GM21529 (cell line): ENCODE measurements at regions not wholly inside any gene's neighbourhood (a gene's known extent, or its start where the extent isn't known, plus 50 kb on each side); places are given as distances from the start of the nearest gene placed in this dataset.
"Not testable (repeated sequence)": the region's sequence is repeated elsewhere in the genome, so short reads cannot be mapped to it uniquely, and the experiment has no call there.

Source experiments
- ATAC-seq: cut with Tn5 transposase; IDR thresholded peaks from one replicate; pipeline ENCODE4 v1.9.1; 2021; ENCODE audit not compliant: unreplicated experiment

DNA sequence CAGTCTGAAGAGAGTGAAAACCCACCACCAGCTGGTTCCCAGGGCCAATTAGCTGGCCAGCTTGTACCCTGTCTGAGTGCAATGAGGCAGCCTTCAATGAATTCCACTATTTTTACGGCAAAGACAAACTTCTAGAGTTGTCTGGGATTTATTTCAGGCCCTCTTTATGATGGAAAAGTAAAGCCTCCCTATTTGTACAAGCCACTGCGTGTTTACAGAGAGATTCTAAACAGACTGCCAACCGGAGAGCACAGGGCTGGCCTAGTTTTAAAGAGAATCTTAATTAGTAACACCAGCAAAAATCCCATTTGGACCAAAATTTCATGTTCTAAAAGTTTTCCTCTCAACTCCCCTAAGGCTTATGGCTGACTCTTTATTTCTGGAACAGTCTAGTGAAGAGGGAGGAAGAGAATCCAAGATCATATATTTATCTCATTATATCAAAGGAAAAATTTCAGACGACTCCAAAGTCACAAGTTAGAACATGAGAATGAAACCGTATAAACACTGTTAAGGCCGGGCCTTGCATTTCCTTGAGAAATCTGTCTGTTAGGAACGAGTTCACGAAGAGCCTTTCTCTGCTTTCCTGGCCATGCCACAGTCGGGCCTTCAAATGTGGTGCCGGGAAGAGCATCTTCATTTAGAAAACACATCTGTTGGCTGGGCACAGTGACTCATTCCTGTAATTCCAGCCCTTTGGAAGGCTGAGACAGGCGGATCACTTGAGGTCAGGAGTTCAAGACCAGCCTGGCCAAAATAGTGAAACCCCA is 724.6 kb upstream of the NRP1 start:
- ATAC-seq, result no peak

DNA sequence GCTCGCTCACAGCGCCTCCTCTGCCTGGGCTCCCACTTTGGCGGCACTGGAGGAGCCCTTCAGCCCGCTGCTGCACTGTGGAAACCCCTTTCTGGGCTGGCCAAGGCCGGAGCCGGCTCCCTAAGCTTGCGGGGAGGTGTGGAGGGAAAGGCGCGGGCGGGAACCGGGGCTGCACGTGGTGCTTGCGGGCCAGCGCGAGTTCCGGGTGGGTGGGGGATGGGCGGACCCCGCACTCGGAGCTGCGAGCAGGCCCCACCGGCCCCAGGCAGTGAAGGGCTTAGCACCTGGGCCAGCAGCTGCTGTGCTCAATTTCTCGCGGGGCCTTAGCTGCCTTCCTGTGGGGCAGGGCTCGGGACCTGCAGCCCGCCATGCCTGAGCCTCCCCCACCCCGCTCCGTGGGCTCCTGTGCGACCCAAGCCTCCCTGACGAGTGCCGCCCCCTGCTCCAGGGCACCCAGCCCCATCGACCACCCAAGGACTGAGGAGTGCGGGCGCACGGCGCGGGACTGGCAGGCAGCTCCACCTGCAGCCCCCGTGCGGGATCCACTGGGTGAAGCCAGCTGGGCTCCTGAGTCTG is 721.0 kb upstream of the NRP1 start:
- ATAC-seq, result not testable (repeated sequence)

GRCh38 chr10:34049887-34050286 is 715.4 kb upstream of the NRP1 start:
- no peak for ATAC-seq

- ATAC-seq, result no peak
Observed at GRCh38 chr10:34049469-34049868, 715.0 kb upstream of the NRP1 start.

- no peak for ATAC-seq
Observed at GRCh38 chr10:34047389-34047788, 712.9 kb upstream of the NRP1 start.

- no peak for ATAC-seq
Observed at GRCh38 chr10:34046506-34047034, 712.1 kb upstream of the NRP1 start.

- no peak for ATAC-seq
Observed at GRCh38 chr10:34045571-34046190, 711.2 kb upstream of the NRP1 start.

- no peak for ATAC-seq
Observed at GRCh38 chr10:34041871-34042270, 707.4 kb upstream of the NRP1 start.

DNA sequence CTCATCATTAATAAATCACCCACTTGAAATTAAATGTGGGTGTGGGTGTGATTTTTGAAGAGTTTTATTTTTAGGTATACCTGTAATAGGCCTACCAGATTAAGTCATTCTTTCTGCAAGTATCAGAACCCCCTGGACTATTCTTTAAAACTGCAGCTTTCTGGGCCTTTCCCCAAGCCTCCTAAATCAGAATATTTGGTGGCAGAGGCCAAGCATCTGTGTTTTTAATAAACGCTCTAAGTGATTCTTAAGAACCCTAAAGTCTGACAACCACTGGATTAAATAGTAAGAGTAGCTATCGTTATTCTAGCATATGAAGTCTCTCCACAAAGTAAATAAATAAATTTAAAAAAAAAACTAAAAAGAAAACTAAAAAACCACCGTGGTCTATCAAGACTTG is 703.0 kb upstream of the NRP1 start:
- no peak for ATAC-seq

GRCh38 chr10:34035241-34035790 is 700.8 kb upstream of the NRP1 start:
- not testable (repeated sequence) for ATAC-seq

DNA sequence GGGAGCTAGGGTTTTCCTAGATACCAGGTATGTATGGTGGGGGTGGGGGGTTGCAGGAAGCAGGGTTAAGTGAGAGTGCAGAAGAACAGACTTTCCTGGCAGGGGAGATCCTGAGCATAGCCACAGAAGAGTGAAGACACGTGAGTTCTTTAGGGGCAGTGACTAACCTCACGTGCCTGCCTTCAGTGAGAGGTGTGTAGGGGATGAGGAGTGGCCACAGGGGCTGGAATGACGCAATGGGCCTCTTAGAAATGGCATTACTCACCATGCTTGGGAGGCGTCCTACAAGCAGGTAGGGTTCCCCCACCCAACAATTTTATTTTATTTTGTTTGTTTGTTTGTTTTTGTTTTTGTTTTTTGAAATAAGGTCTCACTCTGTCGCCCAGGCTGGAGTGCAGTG is 698.6 kb upstream of the NRP1 start:
- ATAC-seq, result no peak

DNA sequence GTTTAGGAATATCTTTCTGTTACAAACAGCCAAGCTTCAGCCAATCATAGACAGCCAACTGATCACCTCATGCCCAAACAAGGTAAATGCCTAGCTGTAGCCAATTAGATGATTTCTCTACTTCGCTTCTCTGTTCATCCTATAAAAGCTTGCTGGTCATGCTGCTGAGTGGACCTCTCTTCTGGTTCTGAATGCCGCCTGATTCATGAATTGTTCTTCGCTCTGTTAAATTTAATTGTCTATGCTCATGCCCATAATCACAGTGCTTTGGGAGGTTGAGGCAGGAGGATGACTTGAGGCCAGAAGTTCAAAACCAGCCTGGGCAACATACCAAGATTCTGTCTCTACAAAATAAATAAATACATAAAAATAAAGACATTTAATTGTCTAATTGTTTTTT is 698.1 kb upstream of the NRP1 start:
- ATAC-seq, result no peak

DNA sequence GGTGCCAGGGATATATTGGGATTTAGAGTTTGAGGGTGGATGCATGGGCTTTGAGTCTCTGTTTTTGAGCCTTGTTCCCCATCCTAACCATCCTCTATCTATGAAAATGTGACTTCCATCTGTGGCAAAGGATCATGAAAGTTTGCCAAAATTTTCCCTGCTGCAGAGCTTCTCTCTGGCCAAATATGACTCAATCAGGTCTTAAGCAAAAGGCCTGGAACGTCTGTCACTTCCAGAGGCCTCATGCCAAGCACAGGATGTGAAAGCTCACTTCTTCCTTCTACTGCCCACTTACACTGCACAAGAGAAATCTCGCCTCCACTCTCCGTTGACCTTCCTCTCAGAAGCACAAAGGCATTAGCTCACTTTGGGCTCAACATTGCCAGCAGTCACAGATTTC is 696.9 kb upstream of the NRP1 start:
- no peak for ATAC-seq

DNA sequence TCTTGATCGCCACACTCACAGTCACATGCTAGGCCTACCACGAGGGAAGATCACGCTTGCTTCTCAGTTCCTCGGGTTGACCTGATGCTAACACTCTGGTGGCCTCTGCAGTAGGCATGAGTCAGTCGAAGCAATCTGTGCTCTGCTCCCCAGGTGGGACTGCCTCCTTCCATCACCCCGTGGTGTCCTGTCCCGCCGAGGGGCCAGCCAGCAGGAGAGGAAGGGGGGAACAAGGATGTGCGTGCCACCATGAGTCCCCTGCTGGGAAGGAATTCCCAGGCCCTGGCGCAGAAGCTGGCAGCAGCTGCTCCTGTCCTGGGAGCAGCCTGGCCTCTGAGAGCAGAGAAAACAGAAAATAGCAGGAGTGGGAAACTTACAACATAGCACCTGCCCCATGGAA is 695.0 kb upstream of the NRP1 start:
- ATAC-seq, result no peak

GRCh38 chr10:34028936-34029335 is 694.5 kb upstream of the NRP1 start:
- no peak for ATAC-seq

DNA sequence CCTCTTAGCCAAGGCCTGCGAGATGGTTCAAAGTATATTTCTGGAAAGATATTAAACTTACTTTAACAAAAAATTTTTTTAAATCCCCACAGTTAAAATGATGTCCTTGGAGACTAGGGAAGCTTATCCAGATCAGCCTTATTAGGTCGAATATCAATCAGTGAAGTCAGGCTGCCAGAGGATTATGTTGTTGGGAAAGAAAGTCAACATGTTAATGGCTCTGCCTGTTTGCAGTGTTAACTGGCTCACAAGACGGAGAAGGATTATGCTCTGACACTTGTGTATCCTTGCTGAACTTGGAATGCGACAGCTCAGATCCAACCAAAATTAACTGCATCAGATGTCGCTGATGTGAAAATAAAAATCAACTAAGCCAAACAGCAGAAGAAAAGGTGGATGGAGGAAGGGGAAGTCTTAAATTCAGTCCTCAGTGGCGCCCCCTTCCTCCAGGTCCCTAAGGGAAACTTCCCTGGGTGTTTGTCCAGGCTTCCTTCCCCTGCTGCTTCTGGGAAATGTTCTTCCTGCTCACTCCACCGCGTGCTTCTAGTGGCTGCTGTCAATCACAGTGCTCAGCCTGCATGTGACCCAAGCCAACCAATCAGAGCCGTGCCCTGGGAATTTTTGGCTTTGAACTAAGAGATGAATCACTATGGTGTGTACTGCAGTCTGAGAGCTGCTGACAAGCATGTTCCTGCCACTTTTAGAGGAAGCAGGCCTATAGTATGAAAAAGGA is 690.4 kb upstream of the NRP1 start:
- no peak for ATAC-seq

GRCh38 chr10:34024282-34024681 is 689.8 kb upstream of the NRP1 start:
- ATAC-seq, result no peak

GRCh38 chr10:34022195-34022594 is 687.7 kb upstream of the NRP1 start:
- no peak for ATAC-seq

DNA sequence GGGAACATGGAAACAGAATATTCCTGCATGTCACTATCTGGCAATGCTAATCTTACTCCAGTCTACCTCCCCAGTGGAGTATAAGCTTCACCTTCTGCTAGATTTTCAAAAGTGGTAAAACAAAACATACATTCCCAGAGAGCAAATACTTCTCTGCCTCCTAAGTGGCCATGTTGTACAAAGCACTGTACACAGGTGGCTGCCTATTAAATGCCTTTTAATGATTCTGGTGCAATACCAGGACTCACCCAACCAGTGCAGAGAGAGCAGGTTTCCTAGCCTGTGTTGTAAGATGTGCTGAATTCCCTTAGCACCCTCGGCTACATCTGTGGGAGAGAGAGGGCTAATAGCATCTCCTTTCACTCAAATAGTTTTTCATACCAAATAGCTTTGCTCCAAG is 684.3 kb upstream of the NRP1 start:
- ATAC-seq, result no peak

- ATAC-seq, result no peak
Observed at GRCh38 chr10:34018129-34018528, 683.7 kb upstream of the NRP1 start.

GRCh38 chr10:34017281-34017680 is 682.8 kb upstream of the NRP1 start:
- no peak for ATAC-seq
